Duodenal mucosa (tissue), 2 donors: ENCODE measurements at regions not wholly inside any gene's neighbourhood (a gene's known extent, or its start where the extent isn't known, plus 50 kb on each side); places are given as distances from the start of the nearest gene placed in this dataset.

Experiments
- H3K27ac ChIP-seq: one replicate; pipeline ENCODE4 v1.7.0; 2013; ENCODE audit warnings: low read depth, low read length
- H3K27me3 ChIP-seq, 2 donors: one replicate each; pipeline ENCODE4 v1.7.0; 2013; ENCODE audit warnings: low read length in 2 of 2, control low read depth in 1 of 2; ENCODE audit not compliant: insufficient read depth in 2 of 2, control insufficient read depth in 1 of 2
- H3K36me3 ChIP-seq, 2 donors: one replicate each; pipeline ENCODE4 v1.7.0; 2013; ENCODE audit warnings: low read length in 2 of 2, control low read depth in 1 of 2; ENCODE audit not compliant: insufficient read depth in 2 of 2, control insufficient read depth in 1 of 2
- H3K4me1 ChIP-seq, 2 donors: one replicate each; pipeline ENCODE4 v1.7.0; 2013; ENCODE audit warnings: low read length in 2 of 2, control low read depth in 1 of 2; ENCODE audit not compliant: insufficient read depth in 2 of 2, control insufficient read depth in 1 of 2
- H3K4me3 ChIP-seq, 2 donors: one replicate each; pipeline ENCODE4 v1.7.0; 2013; ENCODE audit warnings: low read length in 2 of 2, low read depth in 1 of 2
- H3K9ac ChIP-seq, 2 donors: one replicate each; pipeline ENCODE4 v1.7.0; 2013; ENCODE audit warnings: low read length in 2 of 2, low read depth in 1 of 2
- H3K9me3 ChIP-seq, 2 donors: one replicate each; pipeline ENCODE4 v1.7.0; 2013; ENCODE audit warnings: low read length in 2 of 2, control low read depth in 1 of 2; ENCODE audit not compliant: control insufficient read depth in 1 of 2

DNA sequence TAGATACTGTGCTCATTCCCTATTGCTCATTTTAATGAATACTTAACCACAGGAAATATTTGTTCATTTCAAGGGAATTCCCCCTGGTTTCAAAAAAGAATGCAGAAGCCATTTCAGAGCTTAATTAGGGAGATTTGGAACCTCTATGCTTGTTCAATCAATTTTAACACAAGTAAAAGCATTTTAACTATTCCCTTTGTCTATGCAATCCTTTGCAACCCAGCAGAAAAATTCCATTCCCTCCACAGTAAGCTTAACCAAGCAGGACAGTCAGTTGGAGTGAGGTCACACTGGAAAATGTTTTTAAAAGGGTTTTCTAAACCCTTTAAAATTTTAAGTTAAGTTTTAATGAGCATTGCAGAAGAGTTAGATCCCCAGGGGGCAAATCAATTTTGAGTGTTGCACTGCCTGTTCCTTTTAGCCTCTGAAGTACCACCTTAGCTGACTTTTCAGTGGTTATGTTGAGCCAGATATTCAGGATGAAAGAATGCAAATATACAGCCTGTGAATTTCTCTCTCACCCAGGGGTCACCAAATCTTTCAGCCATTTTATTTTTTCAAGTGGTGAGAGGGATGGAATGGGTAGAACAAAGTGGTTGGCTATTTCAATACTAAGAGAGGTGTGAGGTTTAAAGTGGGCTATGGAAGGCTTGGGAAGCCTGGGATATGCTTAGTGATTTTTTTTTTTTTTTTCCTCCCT, 356.2 kb upstream of the NUDT12 start:
- H3K9ac ChIP-seq, result no peak overlapping the region
- no peaks in the 10 kb centered on the region for H3K27me3 ChIP-seq
- no peak overlapping the region for H3K27ac ChIP-seq
- H3K4me1 ChIP-seq, result no peaks in the 10 kb centered on the region
- no peak overlapping the region for H3K4me3 ChIP-seq
- H3K9me3 ChIP-seq, result no peaks in the 10 kb centered on the region
- H3K36me3 ChIP-seq, result no peaks in the 10 kb centered on the region

DNA sequence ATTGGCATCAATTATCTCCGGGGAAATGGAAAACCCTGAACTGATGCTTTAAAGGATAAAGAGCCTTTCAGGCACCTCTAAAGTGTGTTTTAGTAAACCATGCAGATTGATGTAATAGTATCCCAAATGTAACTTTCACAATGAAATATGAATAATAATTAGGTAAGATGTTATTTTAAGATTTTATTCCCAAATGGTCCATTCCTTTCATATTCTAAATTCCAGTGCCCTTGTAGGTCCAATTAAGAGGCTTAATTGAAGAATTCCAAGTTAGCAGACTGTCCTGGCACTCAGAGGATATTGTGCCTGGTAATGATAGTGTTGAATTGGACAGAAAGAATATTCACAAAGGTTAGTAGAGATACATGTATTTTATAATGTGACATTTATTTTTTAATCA, 352.5 kb upstream of the NUDT12 start:
- Histone ChIP-seq H3K9me3 (peaks cover 0 to 2% of the 10 kb centered on the region in 2 donors), H3K9ac (no peak overlapping the region), H3K4me3 (no peak overlapping the region), H3K36me3 (no peaks in the 10 kb centered on the region), H3K27ac (no peak overlapping the region), H3K27me3 (no peaks in the 10 kb centered on the region), H3K4me1 (no peaks in the 10 kb centered on the region)

DNA sequence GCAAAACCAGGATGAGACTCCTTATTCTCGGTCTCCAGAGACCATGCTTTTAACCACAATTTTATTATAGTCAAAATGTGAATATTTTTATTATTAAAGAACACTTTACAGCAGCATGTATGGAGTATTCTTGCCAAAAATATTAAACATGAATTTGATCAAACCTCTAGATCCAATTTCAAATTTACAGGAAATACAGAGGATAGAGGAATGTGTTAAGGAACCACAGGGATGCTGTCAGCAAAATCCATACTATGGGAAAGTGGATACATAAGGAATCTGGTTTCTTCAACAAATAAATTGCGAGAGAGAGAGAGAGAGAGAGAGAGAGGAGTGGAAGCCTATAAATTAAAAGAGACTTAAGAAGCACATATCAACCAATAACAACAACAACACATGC, 348.2 kb upstream of the NUDT12 start:
- Histone ChIP-seq H3K4me1 (no peaks in the 10 kb centered on the region), H3K9me3 (peaks cover 0 to 2% of the 10 kb centered on the region in 2 donors), H3K4me3 (no peak overlapping the region), H3K9ac (no peak overlapping the region), H3K27ac (no peak overlapping the region), H3K36me3 (no peaks in the 10 kb centered on the region), H3K27me3 (no peaks in the 10 kb centered on the region)

DNA sequence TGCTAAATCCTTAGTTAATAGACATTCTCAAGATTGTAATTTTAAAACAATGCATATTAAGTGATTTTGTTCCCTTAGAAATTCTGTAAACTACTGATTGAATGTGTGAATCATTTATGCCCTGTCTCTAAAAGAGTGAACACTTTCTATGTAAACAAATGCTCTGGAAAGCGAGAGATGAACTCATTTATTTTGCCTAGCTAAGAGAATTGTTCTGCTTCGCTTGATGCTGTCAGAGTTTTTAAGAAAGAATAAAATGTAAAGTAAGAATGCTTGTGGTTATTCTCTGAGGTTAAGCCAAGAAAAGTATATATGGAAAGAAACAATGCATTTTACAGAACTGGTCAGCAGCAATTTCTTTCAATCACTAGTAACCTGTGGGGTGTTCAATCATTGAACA, 347.4 kb upstream of the NUDT12 start:
- H3K4me1 ChIP-seq, result no peaks in the 10 kb centered on the region
- H3K9me3 ChIP-seq, result peaks cover 0 to 2% of the 10 kb centered on the region in 2 donors

GRCh38 chr5:103909391-103909790, 346.8 kb upstream of the NUDT12 start:
- Histone ChIP-seq H3K4me3 (no peak overlapping the region), H3K4me1 (no peaks in the 10 kb centered on the region), H3K27ac (no peak overlapping the region), H3K27me3 (no peaks in the 10 kb centered on the region), H3K9me3 (peaks cover 0 to 2% of the 10 kb centered on the region in 2 donors), H3K36me3 (no peaks in the 10 kb centered on the region), H3K9ac (no peak overlapping the region)

More for the DNA sequence above, 347.4 kb upstream of the NUDT12 start:
- H3K27ac ChIP-seq, result no peak overlapping the region
- no peak overlapping the region for H3K9ac ChIP-seq
- H3K27me3 ChIP-seq, result no peaks in the 10 kb centered on the region
- H3K36me3 ChIP-seq, result no peaks in the 10 kb centered on the region
- H3K4me3 ChIP-seq, result no peak overlapping the region

GRCh38 chr5:103908336-103909080, 345.9 kb upstream of the NUDT12 start:
- no peaks in the 10 kb centered on the region for H3K27me3 ChIP-seq
- H3K36me3 ChIP-seq, result no peaks in the 10 kb centered on the region
- H3K4me3 ChIP-seq, result no peak overlapping the region
- H3K27ac ChIP-seq, result no peak overlapping the region
- H3K9me3 ChIP-seq, result peaks cover 0 to 2% of the 10 kb centered on the region in 2 donors
- no peaks in the 10 kb centered on the region for H3K4me1 ChIP-seq
- no peak overlapping the region for H3K9ac ChIP-seq

- no peaks in the 10 kb centered on the region for H3K27me3 ChIP-seq
- no peaks in the 10 kb centered on the region for H3K9me3 ChIP-seq
- no peak overlapping the region for H3K27ac ChIP-seq
- H3K9ac ChIP-seq, result no peak overlapping the region
- H3K36me3 ChIP-seq, result no peaks in the 10 kb centered on the region
- no peaks in the 10 kb centered on the region for H3K4me1 ChIP-seq
- no peak overlapping the region for H3K4me3 ChIP-seq
These were observed 344.4 kb upstream of the NUDT12 start for GRCh38 chr5:103907001-103907400.

- no peak overlapping the region for H3K4me3 ChIP-seq
- peaks cover 0 to 6% of the 10 kb centered on the region in 2 donors for H3K9me3 ChIP-seq
These were observed 342.1 kb upstream of the NUDT12 start for GRCh38 chr5:103904651-103905050.

GRCh38 chr5:103902893-103903292, 340.3 kb upstream of the NUDT12 start:
- Histone ChIP-seq H3K27ac (no peak overlapping the region), H3K4me1 (no peaks in the 10 kb centered on the region), H3K4me3 (no peak overlapping the region), H3K9ac (no peak overlapping the region), H3K36me3 (no peaks in the 10 kb centered on the region), H3K27me3 (no peaks in the 10 kb centered on the region), H3K9me3 (peaks cover 0 to 10% of the 10 kb centered on the region in 2 donors)

More at GRCh38 chr5:103904651-103905050, 342.1 kb upstream of the NUDT12 start:
- H3K9ac ChIP-seq, result no peak overlapping the region
- no peaks in the 10 kb centered on the region for H3K27me3 ChIP-seq
- H3K36me3 ChIP-seq, result no peaks in the 10 kb centered on the region
- H3K4me1 ChIP-seq, result no peaks in the 10 kb centered on the region
- H3K27ac ChIP-seq, result no peak overlapping the region

- peaks cover 0 to 10% of the 10 kb centered on the region in 2 donors for H3K9me3 ChIP-seq
- no peaks in the 10 kb centered on the region for H3K36me3 ChIP-seq
- no peak overlapping the region for H3K9ac ChIP-seq
- no peaks in the 10 kb centered on the region for H3K27me3 ChIP-seq
- H3K4me1 ChIP-seq, result no peaks in the 10 kb centered on the region
- no peak overlapping the region for H3K27ac ChIP-seq
- no peak overlapping the region for H3K4me3 ChIP-seq
These were observed 339.3 kb upstream of the NUDT12 start for GRCh38 chr5:103901885-103902284.
